Skeletal muscle tissue (tissue), 3 donors: ENCODE measurements at regions not wholly inside any gene's neighbourhood (a gene's known extent, or its start where the extent isn't known, plus 50 kb on each side); places are given as distances from the start of the nearest gene placed in this dataset.

Source experiments
- H3K27ac ChIP-seq: one replicate; pipeline ENCODE4 v1.7.0; 2013; ENCODE audit warnings: mild to moderate bottlenecking, low read depth, low read length, inconsistent platforms
- H3K27me3 ChIP-seq, 3 donors: one replicate each; pipeline ENCODE4 v1.7.0; 2013; ENCODE audit warnings: low read length in 3 of 3; ENCODE audit not compliant: control insufficient read depth in 3 of 3, insufficient read depth in 3 of 3
- H3K36me3 ChIP-seq, 3 donors: one replicate each; pipeline ENCODE4 v1.7.0; 2013; ENCODE audit warnings: low read length in 3 of 3; ENCODE audit not compliant: control insufficient read depth in 3 of 3, insufficient read depth in 3 of 3
- H3K4me1 ChIP-seq, 3 donors: one replicate each; pipeline ENCODE4 v1.7.0; 2013; ENCODE audit warnings: low read length in 3 of 3, mild to moderate bottlenecking in 3 of 3; ENCODE audit not compliant: control insufficient read depth in 3 of 3, insufficient read depth in 3 of 3
- H3K4me3 ChIP-seq, 3 donors: one replicate each; pipeline ENCODE4 v1.7.0; 2013; ENCODE audit warnings: low read length in 3 of 3
- H3K9ac ChIP-seq, 3 donors: one replicate each; pipeline ENCODE4 v1.7.0; 2013; ENCODE audit warnings: low read length in 3 of 3, mild to moderate bottlenecking in 3 of 3, moderate library complexity in 2 of 3, low read depth in 1 of 3
- H3K9me3 ChIP-seq, 3 donors: one replicate each; pipeline ENCODE4 v1.7.0; 2013; ENCODE audit warnings: low read length in 3 of 3; ENCODE audit not compliant: control insufficient read depth in 3 of 3
- donor health status: Osteomylitis.

GRCh38 chr15:81450721-81451120 lies 76.7 kb upstream of the TMC3 start:
- no peak overlapping the region for H3K4me3 ChIP-seq
- H3K9me3 ChIP-seq: peaks cover 0 to 3% (median 0%) of the 10 kb centered on the region in 3 donors
- H3K9ac ChIP-seq: no peak overlapping the region
- H3K27me3 ChIP-seq: no peaks in the 10 kb centered on the region
- H3K4me1 ChIP-seq: no peaks in the 10 kb centered on the region
- no peaks in the 10 kb centered on the region for H3K36me3 ChIP-seq
- H3K27ac ChIP-seq: no peak overlapping the region

GRCh38 chr15:81449836-81450474 lies 75.9 kb upstream of the TMC3 start:
- Histone ChIP-seq H3K36me3 (no peaks in the 10 kb centered on the region), H3K27me3 (no peaks in the 10 kb centered on the region), H3K27ac (no peak overlapping the region), H3K4me3 (no peak overlapping the region), H3K9me3 (peaks cover 0 to 3% (median 0%) of the 10 kb centered on the region in 3 donors), H3K4me1 (no peaks in the 10 kb centered on the region), H3K9ac (no peak overlapping the region)

GRCh38 chr15:81443040-81443820 lies 69.2 kb upstream of the TMC3 start:
- Histone ChIP-seq H3K4me3 (no peak overlapping the region), H3K4me1 (no peaks in the 10 kb centered on the region), H3K9me3 (no peaks in the 10 kb centered on the region), H3K9ac (no peak overlapping the region), H3K27me3 (peaks cover 0 to 2% (median 0%) of the 10 kb centered on the region in 3 donors), H3K36me3 (no peaks in the 10 kb centered on the region), H3K27ac (no peak overlapping the region)

GRCh38 chr15:81442454-81442853 lies 68.4 kb upstream of the TMC3 start:
- Histone ChIP-seq H3K27me3 (peaks cover 0 to 2% (median 0%) of the 10 kb centered on the region in 3 donors), H3K36me3 (no peaks in the 10 kb centered on the region), H3K4me1 (no peaks in the 10 kb centered on the region), H3K4me3 (no peak overlapping the region), H3K9me3 (no peaks in the 10 kb centered on the region), H3K9ac (no peak overlapping the region), H3K27ac (no peak overlapping the region)

GRCh38 chr15:81434851-81435250 lies 60.8 kb upstream of the TMC3 start:
- no peaks in the 10 kb centered on the region for H3K9me3 ChIP-seq
- H3K4me3 ChIP-seq: no peak overlapping the region
- H3K36me3 ChIP-seq: no peaks in the 10 kb centered on the region
- no peaks in the 10 kb centered on the region for H3K4me1 ChIP-seq
- no peak overlapping the region for H3K27ac ChIP-seq
- no peak overlapping the region for H3K9ac ChIP-seq
- H3K27me3 ChIP-seq: peaks cover 0 to 6% (median 4%) of the 10 kb centered on the region in 3 donors

GRCh38 chr15:81433462-81433861 lies 59.4 kb upstream of the TMC3 start:
- H3K9ac ChIP-seq: no peak overlapping the region
- no peaks in the 10 kb centered on the region for H3K36me3 ChIP-seq
- no peak overlapping the region for H3K27ac ChIP-seq
- no peaks in the 10 kb centered on the region for H3K4me1 ChIP-seq
- H3K27me3 ChIP-seq: peaks cover 0 to 6% (median 4%) of the 10 kb centered on the region in 3 donors
- no peak overlapping the region for H3K4me3 ChIP-seq
- no peaks in the 10 kb centered on the region for H3K9me3 ChIP-seq

- Histone ChIP-seq H3K27ac (no peak overlapping the region), H3K4me1 (no peaks in the 10 kb centered on the region), H3K9ac (no peak overlapping the region), H3K4me3 (no peak overlapping the region), H3K36me3 (no peaks in the 10 kb centered on the region), H3K27me3 (peaks cover 0 to 5% (median 4%) of the 10 kb centered on the region in 3 donors), H3K9me3 (no peaks in the 10 kb centered on the region)
Measured at GRCh38 chr15:81432179-81432578, 58.2 kb upstream of the TMC3 start.

- no peaks in the 10 kb centered on the region for H3K4me1 ChIP-seq
- no peak overlapping the region for H3K4me3 ChIP-seq
- H3K36me3 ChIP-seq: no peaks in the 10 kb centered on the region
- H3K9ac ChIP-seq: no peak overlapping the region
- no peaks in the 10 kb centered on the region for H3K9me3 ChIP-seq
- no peak overlapping the region for H3K27ac ChIP-seq
- no peaks in the 10 kb centered on the region for H3K27me3 ChIP-seq
Measured at GRCh38 chr15:81427176-81427575, 53.2 kb upstream of the TMC3 start.

- no peaks in the 10 kb centered on the region for H3K4me1 ChIP-seq
- no peaks in the 10 kb centered on the region for H3K27me3 ChIP-seq
- no peak overlapping the region for H3K4me3 ChIP-seq
- no peaks in the 10 kb centered on the region for H3K9me3 ChIP-seq
- no peak overlapping the region for H3K27ac ChIP-seq
- H3K9ac ChIP-seq: no peak overlapping the region
- no peaks in the 10 kb centered on the region for H3K36me3 ChIP-seq
Measured at GRCh38 chr15:81425905-81426304, 51.9 kb upstream of the TMC3 start.
